Frontal cortex (tissue), 3 donors: ENCODE measurements at regions not wholly inside any gene's neighbourhood (a gene's known extent, or its start where the extent isn't known, plus 50 kb on each side); places are given as distances from the start of the nearest gene placed in this dataset.
"Not testable (repeated sequence)": the region's sequence is repeated elsewhere in the genome, so short reads cannot be mapped to it uniquely, and the experiment has no call there.

Source experiments
- DNase-seq, 2 donors: peaks; one replicate each; pipeline ENCODE4 v3.0.0; 2012; ENCODE audit warnings: low spot score in 2 of 2
- FAIRE-seq: peaks from 2 replicates; lab custom pipeline; 2012; peaks lifted over from hg19 to GRCh38; lab: Jason Lieb, UNC
- donor health status: control.
- donor health status: control.
- donor health status: control.

DNA sequence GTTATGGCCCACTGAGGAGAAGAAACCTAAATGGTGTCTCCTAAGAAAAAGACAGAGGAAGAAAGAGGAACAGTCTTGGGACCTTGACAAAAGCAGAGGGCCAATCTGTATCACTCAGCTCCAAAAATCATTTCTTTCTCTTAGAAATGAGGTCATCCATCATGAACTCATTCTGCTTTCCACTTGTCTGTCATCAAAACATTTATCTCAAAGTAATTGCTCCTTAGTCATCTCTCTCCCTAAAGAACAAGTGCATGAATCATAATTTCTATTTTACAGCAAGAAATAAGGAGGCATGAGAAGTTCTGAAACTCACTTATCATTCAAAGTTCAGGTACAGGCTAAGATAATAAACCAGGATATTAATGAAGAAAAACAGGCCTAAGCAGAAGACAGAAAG, 375.6 kb downstream of the KCNA4 start:
- FAIRE-seq = no peak
- DNase-seq = no peak

DNA sequence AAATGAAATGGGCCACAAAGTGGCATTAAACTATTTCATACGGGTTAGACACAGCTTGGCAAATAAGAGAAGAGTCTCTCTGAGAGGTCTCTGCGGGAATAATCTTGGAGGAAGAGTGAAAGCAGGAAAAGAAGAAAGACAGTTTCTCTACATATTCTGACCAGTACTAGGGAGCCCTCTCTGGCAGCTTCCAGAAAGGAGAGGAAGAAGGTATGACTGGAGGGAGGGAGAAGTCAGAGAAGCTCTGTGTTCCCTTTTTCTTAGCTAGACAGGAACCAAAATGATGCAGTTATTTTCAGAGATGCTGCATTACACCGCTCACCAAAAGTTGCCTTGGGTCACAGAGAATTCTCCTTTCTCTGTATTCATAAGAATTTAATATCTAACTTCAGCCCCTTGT, 382.1 kb downstream of the KCNA4 start:
- FAIRE-seq = no peak

DNA sequence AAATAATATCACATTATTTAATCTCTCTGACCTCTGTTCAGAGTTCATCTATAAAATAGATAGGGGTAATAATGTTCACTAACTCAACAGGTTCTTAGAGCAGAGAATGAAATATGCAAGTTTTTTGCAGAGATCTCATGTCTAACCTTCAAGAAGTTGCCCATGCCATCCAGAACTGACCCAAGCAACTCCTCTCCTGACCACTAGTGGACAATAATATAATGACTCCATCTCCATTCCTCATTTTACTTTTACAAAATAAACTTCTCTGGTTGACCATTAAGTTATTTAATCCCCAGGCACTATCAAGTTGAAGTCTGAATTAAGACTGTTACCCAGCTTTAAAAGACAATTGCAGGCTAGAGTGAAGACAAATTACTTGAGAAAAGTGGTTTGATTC, 382.6 kb downstream of the KCNA4 start:
- no peak for FAIRE-seq
- DNase-seq = no peak

More for the DNA sequence above, 382.1 kb downstream of the KCNA4 start:
- DNase-seq = no peak

DNA sequence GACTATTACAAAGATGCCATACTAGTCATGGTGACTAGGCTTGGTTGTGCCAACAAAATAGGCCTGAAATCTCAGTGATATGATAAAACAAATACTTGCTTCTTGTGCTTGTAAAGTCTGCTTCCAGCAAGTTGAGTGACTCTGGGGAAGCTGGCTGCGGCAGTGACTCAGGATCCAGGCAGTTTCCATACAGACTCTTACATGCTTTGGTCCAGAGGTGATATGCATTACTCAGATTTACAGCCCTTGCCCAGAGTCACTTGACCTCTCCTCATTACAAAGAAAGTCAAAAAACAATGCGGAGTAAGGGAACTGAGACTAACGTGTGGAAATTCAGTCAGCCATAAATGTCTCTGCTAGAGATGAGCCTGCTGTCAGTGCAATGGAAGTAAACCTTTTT, 387.5 kb downstream of the KCNA4 start:
- no peak for DNase-seq
- FAIRE-seq = no peak

GRCh38 chr11:29628609-29629008, 388.2 kb downstream of the KCNA4 start:
- no peak for DNase-seq
- no peak for FAIRE-seq

GRCh38 chr11:29627541-29627940, 389.3 kb downstream of the KCNA4 start:
- no peak for DNase-seq
- FAIRE-seq = no peak

DNA sequence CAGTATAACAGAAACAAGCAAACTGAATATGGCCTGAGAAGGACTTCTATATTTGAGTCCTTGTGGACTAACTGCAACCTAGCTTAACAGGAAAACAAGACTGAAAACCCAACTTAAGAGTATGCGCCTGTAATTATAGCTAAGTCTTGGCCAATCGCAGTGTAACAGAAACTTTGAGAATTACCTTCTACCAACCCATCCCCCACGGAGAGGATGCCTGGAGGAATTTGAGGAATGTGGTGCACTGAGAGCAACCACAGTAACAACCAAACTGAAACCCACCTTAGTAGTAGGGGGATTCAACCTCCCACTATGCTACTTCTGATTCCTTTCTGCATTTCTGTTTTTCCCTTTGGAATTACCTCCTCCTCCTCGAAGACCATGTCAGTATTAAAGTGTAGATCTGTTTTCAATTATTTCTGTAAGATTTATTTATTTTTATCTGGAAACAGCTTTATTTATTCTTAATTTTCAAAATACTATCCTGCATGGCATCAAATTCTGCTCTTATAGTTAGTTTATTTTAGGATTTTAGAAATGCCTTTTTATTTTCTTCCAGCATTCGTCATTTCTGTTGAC, 393.6 kb downstream of the KCNA4 start:
- DNase-seq (no peak), FAIRE-seq (no peak)

- FAIRE-seq (no peak), DNase-seq (no peak)
These were observed 400.2 kb downstream of the KCNA4 start for GRCh38 chr11:29616611-29617010.

- DNase-seq (no peak), FAIRE-seq (no peak)
These were observed 404.4 kb downstream of the KCNA4 start for GRCh38 chr11:29612423-29612822.

GRCh38 chr11:29606330-29607031, 410.3 kb downstream of the KCNA4 start:
- DNase-seq = no peak
- no peak for FAIRE-seq

DNA sequence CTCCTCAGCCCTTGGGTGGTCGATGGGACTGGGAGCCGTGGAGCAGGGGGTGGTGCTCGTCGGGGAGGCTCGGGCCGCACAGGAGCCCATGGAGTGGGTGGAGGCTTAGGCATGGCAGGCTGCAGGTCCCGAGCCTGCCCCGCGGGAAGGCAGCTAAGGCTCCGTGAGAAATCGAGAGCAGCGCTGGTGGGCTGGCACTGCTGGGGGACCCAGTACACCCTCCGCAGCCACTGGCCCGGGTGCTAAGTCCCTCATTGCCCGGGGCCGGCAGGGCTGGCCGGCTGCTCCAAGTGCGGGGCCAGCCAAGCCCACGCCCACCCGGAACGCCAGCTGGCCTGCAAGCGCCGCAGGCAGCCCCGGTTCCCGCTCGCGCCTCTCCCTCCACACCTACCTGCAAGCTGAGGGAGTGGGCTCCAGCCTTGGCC, 416.7 kb downstream of the KCNA4 start:
- DNase-seq, FAIRE-seq: not testable (repeated sequence)

DNA sequence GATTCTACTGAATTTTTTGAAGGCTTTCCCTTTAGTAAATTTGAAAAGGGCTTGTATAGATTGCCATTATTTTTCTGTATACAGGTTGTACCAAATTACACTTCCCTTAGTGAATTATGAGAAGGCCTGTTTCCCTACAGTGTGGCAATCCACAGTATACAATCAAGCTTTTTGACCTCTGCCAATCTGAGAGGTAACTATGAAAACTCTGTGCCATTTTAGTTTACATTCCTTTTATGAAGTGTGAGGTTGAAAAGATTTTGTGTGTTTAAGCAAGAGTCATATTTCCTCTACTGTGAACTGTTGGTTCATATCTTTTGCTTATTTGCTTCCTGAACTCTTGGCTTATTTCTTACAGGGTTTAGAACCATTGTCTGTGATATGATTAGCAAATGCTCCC, 432.5 kb downstream of the KCNA4 start:
- FAIRE-seq = no peak
- no peak for DNase-seq

DNA sequence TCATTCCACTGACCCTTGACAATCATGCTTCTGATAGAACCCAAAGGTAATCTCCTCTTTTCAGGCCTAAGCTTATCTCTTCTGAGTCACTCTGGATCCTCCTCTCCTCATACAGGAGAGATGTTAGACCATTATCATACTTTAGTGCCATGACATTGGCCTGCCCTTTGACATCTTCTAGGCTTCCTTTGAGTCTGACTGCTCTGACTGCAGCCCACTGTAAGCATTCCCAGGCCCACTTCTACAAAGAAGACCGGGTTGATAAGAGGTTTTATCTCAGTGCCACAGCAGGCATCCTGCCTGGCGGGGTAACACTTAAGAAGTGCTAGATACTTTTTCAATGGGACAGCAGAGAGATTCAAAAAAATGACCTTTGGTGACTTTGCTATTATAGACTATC, 438.0 kb downstream of the KCNA4 start:
- FAIRE-seq = no peak
- DNase-seq = no peak

DNA sequence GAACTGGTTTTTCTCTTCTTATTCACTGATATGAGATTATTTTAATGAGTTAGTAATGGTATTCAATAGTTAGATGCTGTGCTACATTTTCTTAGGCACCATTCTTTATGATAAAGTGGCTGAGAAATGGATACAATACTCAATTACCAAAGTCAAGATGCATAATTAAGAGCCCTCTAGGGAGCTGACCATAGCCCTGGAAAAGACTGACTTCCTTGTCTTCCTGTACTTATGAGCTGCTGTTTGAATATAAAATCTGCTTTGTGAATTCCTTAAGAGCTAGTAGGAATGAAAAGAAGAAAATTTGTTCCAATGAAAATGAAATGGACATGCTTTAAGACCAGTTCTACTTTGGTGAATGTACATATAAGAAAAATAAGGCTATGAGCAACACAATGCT, 452.3 kb downstream of the KCNA4 start:
- DNase-seq = no peak
- FAIRE-seq = no peak

GRCh38 chr11:29562183-29562582, 454.6 kb downstream of the KCNA4 start:
- DNase-seq (no peak), FAIRE-seq (no peak)

- FAIRE-seq = no peak
- DNase-seq = no peak
These were observed 462.8 kb downstream of the KCNA4 start for GRCh38 chr11:29553990-29554389.

DNA sequence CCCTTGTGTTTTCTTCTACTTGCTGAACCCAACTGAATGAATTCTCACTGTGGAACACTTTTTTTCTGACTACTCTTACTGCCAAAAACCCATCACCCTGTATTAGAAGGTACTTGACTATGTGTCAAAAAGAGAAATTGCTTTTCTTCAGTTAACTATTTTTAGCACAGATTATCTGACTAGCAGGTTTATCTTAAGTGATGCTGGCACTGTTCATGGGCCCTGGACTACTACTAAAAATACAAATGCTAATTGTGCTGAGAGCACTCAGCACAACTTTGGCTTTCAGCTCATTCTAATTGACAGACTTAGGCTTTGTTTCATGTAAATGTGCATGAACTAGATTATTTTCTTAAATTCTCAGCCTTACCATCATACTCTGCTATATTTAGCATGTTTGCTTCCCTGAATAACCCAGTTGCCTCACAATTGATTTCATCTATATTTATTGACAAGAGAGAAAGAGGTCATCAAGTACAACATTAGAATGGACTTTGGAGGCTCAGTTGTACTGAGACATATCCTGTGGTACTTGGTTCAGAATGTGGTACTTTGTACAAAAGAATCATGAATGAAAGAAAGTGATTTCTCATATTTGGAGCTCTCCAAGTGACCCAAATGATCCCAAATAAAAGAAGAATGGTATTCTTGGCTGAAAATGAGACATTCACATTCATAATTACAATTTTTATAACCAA, 478.3 kb downstream of the KCNA4 start:
- DNase-seq = no peak
- no peak for FAIRE-seq

- FAIRE-seq (no peak), DNase-seq (no peak)
These were observed 482.0 kb downstream of the KCNA4 start for GRCh38 chr11:29534836-29535235.

DNA sequence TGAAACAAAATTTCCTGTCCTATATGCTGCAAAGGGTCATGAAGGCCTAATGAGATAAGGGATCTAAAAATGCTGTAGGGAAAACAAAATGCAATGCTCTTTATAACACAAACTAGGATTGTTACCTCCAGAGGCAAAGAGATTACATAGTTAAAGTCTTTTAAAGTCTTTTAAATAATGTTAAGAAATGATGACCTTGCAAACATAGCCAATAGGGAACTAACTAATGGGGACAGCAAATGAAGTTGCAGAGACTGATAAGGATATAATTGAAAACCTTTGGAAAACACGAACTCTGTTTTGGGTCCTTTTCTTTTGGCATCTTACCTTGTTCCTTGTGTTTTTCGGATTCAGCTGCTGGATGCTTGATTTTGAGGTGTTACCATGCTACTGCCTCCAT, 485.9 kb downstream of the KCNA4 start:
- no peak for FAIRE-seq
- DNase-seq = no peak

GRCh38 chr11:29527391-29527936, 489.4 kb downstream of the KCNA4 start:
- FAIRE-seq (no peak), DNase-seq (no peak)
